ENCODE measurements at regions not wholly inside any gene's neighbourhood (a gene's known extent, or its start where the extent isn't known, plus 50 kb on each side); places are given as distances from the start of the nearest gene placed in this dataset.

GRCh38 chr13:24023073-24023472, 125.8 kb upstream of the C1QTNF9B start:
- TF ChIP-seq POLR2AphosphoS5 (IDR thresholded peaks at IDR 0.05), result no peak
- no peak for TF ChIP-seq CTCF (IDR thresholded peaks at IDR 0.05)
- no peak for TF ChIP-seq EP300 (IDR thresholded peaks at IDR 0.05)

Data from stomach (tissue), 4 donors.